NCI-H1105 (cell line): ENCODE measurements at regions not wholly inside any gene's neighbourhood (a gene's known extent, or its start where the extent isn't known, plus 50 kb on each side); places are given as distances from the start of the nearest gene placed in this dataset.
"Not testable (repeated sequence)": the region's sequence is repeated elsewhere in the genome, so short reads cannot be mapped to it uniquely, and the experiment has no call there.

Source experiments
- DNase-seq: peaks from one replicate; lab custom pipeline; 2025; lab: John Stamatoyannopoulos, UW

GRCh38 chr11:44388828-44389657, 79.1 kb upstream of the ALX4 start:
- DNase-seq: no peak

- no peak for DNase-seq
Observed at GRCh38 chr11:44389963-44390605, 80.1 kb upstream of the ALX4 start.

- DNase-seq: not testable (repeated sequence)
Observed at GRCh38 chr11:44391004-44391403, 81.1 kb upstream of the ALX4 start.

GRCh38 chr11:44396746-44397145, 86.8 kb upstream of the ALX4 start:
- DNase-seq: not testable (repeated sequence)

- DNase-seq: no peak
Observed at GRCh38 chr11:44397586-44398178, 87.7 kb upstream of the ALX4 start.

GRCh38 chr11:44398266-44399030, 88.5 kb upstream of the ALX4 start:
- DNase-seq: no peak

DNA sequence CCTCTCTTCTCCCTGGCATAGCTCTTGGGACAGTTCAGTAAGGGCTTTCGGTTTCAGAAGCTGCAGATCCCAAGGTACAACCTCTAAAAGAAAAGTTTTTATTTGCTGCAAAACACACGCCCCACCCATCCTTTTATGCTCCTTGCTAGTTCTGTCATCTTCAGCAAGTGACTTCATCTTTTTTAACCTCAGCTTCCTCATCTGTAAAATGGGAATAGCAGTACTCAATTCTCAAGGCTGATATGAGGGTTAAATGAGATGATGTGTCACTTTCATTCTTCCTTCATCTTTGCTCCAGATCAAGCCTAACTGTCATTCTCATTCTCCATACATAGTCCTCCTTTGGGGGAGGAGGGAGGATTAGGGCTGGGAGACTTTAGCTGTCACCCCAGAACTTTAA, 90.0 kb upstream of the ALX4 start:
- no peak for DNase-seq

DNA sequence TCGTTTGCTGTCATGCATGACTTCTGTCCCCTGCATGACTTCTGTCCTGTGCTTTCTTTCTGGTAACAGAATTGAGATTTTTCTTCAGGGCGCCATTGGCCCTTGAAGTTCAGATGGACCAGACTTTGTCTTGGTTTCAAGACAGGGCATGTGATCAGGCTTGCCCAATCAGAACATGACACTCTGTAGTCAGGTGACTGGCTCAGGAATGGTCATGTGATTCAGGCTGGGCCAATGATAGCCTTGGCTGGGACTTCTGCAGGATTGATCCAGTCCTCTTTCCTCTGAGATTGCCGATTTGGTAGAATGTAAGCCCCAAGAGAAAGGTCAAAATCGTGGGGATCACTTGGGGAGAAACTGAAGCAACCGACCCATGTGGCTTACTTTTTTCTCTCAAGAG, 90.5 kb upstream of the ALX4 start:
- no peak for DNase-seq

DNA sequence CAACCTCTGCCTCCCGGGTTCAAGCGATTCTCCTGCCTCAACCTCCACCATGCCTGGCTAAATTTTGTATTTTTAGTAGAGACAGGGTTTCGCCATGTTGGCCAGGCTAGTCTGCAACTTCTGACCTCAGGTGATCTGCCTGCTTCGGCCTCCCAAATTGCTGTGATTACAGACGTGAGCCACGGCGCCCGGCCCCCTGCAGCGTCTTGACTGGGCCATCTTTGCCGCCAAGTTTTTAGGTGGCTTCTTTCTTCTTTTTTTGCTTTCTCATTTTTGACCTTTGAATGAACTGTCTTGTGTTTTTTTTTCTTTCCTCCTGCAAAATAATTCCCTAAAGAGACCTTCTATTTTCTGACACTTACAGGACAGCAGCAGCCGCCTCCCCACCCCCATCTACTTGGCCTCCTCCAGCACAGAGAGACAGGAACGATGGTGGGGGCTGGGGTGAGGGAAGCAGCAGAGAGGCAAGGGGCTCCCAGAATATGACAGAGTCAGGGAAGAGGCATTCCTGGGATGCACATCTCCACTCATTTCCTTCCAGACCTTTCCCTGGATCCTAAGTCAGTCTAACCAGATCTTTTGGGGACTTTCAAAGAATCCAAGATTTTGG, 92.6 kb upstream of the ALX4 start:
- no peak for DNase-seq

- no peak for DNase-seq
Observed at GRCh38 chr11:44403176-44403575, 93.2 kb upstream of the ALX4 start.

DNA sequence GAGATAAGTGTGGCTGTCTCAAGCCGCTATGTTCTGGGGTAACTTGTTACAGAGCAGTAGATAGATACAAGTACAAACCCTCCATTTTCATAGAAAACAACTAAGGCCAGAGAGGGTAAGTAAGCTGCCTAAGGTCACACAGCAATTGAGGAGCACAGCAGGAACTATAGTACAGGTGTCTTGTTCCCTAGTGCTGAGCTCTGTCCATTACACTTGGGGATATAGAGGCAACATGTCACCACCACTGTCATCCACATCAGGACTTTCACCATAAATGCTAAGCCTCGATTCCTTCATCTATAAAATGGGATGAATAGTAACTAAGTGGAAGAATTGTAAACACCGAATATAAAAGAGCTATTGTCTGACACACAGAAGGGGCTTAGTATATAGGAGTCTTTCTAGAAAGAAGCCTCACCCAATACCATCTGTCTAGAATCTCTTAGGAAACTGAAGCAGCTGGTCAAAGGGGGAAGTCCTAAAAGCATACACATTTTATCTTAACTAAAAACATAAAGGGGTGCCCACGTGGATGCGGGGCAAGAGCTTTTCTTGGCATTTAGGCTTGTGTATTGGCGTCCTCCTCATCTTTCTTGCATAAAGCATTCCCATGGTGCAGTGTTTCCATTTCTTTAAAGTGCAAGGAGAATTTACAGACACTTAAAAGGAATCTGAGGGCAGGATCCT, 93.8 kb upstream of the ALX4 start:
- DNase-seq: no peak

- no peak for DNase-seq
Observed at GRCh38 chr11:44404301-44404700, 94.4 kb upstream of the ALX4 start.

GRCh38 chr11:44404736-44405395, 94.9 kb upstream of the ALX4 start:
- DNase-seq: no peak

GRCh38 chr11:44407211-44407996, 97.5 kb upstream of the ALX4 start:
- no peak for DNase-seq

- no peak for DNase-seq
Observed at GRCh38 chr11:44408141-44408540, 98.2 kb upstream of the ALX4 start.

DNA sequence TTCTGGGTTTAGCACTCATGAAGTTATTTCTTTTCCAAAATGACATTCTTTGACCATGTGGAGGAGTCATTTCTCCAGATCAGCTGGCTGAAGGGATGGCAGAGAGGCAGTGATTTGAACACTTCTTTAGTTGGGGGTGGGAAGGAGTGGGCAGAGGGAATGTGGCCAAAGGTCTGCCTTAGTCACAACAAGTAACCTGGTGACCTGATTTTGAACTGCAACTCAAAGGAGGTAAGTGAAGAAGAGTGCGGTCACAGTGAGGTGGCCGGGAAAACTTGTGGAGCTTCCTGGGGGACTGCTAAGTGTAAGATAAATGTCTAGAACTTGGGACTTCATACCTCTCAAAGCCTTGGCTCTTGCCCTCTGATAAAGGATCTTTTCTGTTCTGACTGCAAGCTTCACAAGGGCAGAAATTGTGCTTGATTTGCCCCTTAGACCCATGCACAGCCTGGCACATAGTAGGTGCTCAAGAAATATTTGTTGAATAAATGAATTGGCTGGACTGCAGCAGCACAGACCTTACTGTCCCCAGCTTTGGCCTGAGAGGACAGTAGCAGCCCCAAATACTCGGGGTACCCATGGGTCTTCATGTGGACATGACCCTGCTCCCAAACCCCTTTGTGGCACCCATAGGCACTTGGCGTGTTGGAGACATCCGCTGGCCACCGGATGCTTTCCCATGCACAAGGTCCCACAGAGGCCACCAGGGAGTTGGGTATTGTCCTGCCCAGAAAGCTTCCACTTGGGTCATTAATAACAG, 99.0 kb upstream of the ALX4 start:
- DNase-seq: no peak

GRCh38 chr11:44409558-44410236, 99.8 kb upstream of the ALX4 start:
- DNase-seq: no peak

- DNase-seq: no peak
Observed at GRCh38 chr11:44416776-44417175, 106.8 kb upstream of the ALX4 start.
